ENCODE measurements at regions not wholly inside any gene's neighbourhood (a gene's known extent, or its start where the extent isn't known, plus 50 kb on each side); places are given as distances from the start of the nearest gene placed in this dataset.
"Not testable (repeated sequence)": the region's sequence is repeated elsewhere in the genome, so short reads cannot be mapped to it uniquely, and the experiment has no call there.

DNA sequence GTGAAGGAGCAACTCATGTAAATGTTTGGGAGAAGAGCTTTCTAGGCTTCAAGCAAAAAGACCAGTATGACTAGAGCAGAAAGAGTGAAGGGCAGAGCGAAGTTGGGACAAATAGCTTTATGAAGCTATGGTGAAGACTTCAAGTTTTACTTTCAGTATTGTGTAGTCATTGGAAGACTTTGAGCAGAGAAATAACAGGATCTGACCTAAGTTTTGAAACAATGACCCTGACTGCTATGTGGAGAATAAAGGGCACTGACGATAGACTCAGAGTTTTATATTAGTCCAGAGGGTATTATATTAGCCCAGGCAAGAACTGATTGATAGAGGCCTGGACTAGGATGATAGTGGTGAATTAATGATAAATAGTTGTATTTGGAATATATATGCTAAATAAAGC is 187.3 kb downstream of the KTN1 start:
- DNase-seq, result no peak

DNA sequence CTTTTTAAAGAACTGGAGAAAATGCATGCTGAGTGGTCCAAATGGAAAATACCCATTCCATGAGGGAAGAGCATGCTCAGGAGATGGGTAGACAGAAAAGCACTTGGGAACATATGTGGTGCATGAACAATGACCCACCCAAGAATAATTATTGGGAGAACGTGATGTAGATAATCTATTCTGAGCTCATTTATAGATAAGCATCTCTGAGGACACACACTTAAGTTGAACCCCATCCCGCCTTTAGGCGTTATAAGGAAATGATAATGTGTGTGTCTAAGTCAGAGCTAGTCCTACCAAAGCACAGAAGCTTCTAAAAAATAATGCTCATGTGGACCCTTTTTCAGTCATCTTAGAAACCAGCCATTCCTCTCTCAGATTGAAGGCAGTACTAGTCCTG is 189.9 kb downstream of the KTN1 start:
- DNase-seq, result no peak

DNA sequence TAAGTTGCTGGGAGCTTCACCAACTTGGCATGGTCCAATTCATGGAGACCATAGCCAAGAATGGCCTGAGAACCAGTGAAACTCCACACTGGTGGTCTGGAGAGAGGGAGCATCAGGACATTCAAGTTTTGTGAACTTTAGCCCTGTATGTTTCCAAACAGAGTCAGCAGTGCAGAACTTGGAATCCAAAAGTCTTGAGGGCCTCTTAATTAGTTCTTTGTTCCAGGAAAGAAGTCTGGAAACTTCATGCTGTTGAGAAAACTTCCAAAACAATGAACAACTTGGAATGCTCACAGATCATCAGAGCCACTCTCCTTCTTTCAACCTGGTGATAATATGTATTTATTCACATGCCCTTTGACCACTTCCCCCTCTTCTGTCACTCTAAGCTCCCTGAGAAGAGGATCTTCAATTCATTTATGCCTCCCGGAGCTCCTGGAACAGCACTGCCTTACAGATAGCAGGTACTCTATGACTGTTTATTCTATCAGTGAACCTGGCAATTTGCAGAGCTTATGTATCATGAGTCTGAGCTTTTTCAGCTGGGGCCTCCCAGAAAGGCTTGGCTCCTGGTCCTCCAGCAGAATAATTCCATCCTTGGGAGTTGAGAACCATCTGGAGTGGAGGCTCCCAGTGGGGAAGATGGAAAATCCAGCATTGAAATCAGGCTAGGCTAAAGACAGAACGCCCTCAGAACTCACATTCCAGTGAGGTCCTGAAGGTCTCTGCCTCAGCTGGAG is 191.4 kb downstream of the KTN1 start:
- no peak for DNase-seq

DNA sequence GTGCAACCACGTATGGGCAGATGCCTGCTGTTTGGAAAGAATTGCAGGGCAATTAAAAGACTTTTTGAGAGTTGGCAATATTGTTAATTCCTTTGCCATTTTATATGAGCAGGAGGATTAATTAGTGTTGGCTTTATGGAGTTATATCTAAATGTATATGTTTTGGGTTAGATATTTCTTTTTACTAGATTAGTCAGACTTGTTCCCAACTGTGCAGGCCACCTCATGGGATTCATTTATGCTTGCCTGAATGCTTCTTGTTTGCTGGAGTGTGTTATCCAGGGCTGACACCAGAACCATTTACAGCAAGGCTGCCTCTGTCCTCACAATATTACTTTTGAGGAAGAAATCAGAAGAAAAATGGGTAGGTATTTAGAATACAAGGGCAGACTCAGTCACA is 192.5 kb downstream of the KTN1 start:
- DNase-seq, result no peak

DNA sequence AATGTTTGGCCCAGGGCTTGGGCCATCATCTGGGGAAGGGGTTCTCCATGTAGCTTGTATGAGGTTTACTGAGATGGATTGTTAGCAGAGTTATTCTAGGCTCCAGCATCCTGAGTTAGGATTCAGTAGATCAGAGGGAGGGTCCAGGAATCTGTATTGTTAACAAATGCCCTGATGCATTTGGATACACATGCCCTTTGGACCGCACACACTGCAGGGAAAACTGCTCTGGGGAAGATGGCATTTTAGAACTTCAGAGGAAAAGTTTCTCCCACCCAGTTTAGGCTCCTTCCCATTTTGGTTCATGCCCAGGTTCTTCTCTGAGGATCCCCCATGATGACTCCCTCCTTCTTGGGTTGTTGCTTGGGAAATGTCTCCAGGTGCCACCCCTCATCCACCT is 193.3 kb downstream of the KTN1 start:
- no peak for DNase-seq

DNA sequence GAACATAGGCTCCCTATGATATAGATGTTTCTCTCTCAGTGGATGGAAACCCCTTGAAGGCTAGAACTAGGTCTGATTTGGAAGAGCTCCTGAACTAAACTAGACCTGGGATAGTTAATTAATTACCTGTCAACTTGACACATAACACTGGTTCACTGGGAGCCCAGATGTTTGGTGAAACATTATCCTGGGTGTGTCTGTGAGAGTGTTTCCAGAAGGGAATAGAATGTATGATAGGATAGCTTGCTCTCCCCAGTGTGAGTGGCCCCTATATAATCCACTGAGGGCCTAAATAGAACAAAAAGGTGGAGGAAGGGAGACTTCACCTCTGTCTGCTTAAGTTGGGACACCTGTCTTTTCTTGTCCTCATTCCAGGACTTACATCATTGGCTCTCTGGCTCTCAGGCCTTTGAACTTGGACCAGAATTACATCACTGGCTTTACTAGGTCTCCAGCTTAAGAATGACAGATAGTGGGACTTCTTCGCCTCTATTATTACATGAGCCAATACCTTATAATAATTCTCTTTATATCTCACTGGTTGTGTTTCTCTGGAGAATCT is 194.1 kb downstream of the KTN1 start:
- DNase-seq, result no peak

DNA sequence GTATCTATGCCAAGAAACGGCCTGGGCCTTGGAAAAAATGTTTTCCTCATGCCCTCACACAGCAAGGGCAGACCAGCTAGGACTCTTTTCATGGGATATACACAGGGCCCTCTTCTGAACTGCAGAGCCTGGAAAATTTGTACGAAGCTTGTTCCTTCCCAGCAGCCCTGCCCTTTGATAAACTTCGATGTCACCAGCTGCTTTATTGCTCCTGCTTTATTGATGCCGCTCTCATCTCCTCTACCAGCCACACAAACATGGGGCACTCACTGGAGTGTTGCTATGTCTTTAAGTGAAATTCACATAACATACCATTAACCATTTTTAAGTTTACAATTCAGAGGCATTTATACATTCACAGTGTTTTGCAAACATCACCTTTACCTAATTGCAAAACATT is 197.9 kb downstream of the KTN1 start:
- no peak for DNase-seq

DNA sequence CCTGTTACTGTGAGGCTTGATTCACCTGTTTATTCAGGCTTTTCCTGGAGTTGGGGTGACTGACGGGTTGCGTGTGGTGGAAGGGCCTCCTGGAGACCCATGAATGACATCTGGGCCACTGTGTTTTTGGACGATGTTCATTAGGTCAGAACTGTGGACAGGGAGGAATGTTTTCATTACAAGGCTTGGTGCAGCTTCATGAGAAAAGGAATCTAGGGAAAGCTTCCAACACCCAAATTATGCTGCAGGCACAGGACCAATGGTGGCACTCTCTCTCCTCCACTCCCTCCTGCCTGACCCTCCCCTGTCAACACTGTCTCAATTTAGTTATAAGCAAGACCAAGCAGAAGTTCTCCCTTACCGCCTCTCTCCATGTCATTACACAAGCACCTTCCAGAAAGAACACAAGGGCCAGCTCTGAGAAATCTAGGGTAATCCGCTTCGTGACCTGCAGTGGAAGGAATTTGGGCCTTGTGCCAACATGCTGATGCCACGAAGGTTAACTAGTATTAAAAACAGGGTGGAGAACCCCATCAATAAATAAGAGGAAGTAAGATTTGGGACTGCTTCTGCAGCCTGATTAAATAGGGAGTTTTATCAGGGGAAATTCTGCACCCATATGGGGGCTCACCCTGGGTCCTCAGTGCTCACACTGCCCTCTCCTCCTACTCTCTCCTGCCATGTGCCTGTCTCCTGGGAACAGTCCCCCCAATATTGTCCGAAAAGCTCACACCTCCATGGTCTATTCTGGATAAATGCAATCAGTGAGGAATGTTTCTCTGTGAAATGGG is 200.3 kb downstream of the KTN1 start:
- DNase-seq, result peak; percentile 14 to 21

DNA sequence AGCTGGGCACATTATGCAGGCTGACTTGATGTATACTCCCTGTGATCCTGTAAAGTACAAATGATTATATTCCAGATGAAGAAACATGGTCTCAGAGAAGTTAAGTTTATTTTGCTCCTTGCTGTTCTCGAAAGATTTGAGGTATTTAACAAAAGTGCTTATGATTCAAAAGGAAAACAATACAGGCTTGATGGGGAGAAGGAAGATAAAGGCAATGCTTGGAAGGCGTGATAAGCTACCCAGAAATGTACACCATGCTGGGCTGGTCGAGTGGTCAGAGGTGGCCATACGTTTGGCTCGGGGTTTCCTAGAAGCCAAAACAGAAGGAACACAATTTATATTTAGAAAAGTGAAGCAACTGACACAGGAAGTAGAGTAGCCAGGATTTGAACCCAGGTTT is 201.0 kb downstream of the KTN1 start:
- no peak for DNase-seq

DNA sequence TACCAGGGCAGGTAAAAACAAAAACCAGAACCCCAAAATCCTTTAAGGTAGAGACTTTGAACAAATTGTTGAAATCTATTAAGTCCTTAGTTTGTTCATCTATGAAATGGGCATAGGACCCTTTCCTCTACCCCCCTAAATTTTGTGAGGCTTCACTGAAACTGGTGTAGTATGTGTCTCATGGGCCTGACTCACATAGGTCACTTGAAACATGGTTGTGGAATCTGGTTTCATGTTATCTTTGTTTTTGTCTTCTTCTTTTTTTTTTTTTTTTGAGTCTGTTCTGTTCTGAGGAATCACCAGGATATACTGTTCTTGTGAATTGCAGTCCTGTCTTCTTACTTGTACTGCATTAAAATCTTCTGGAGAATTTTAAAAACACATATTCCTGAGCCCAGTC is 202.2 kb downstream of the KTN1 start:
- DNase-seq, result no peak

DNA sequence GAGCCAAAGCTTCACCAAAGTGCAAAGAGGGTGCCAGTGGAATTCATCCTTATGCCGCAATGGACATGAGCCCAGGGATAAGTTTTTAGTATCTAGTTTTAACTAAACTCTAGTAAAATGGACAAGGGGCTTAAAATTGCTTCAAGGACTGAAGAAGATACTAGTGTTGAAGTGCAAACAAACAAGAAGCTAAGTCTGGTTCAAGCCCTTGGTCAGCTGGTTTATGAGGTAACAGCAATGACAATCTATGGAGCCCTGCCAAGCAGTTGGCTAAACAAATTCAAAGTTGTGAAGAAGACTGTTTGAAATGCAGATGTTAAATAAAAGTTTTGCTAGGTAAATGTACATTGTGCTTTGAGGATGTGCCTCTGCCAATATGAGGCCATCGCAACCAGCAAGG is 209.4 kb downstream of the KTN1 start:
- no peak for DNase-seq

DNA sequence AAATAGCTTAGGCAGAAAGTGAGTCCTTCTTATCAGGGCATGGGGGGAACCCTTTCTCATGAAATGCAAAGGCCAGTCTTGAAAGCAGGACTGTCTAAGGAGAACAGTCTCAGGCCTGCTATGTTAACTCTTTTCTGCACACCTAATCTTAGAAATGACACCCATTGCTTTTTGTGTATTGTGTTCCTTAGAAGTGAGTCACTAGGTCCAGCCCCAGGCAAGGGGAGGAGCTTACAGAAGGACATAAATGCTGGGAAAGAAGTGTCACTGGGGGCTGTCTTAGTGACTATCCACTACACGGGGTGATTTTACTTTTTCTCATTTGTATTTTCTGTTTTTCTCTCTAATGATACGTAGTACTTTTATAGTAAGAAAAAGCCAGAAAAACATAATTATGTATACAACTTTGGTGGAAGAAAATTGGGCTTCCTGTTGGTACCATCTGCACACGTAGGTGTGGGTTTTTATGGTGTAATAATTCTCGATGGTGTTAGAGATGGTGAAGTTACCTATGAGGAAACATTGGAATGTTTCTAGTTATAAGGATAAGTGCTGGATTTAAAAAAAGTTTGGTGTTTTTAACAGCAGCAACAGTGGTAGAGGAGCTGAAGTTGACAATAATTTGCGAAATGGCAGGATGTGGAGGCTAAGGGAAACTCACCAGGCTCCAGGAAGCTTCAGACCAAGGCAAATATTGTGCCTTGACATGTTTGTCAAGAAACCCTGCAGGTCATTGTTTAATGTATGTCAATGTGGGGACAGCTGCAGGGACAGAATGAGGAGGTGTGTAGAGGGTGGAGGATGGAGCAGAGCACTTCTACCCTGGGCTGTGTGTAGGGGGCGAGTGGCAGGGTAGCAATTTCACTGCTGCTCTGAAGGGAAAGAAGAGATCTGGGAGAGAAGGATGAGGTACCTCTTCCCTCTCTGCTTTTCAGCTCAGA is 214.9 kb downstream of the KTN1 start:
- DNase-seq, result no peak

DNA sequence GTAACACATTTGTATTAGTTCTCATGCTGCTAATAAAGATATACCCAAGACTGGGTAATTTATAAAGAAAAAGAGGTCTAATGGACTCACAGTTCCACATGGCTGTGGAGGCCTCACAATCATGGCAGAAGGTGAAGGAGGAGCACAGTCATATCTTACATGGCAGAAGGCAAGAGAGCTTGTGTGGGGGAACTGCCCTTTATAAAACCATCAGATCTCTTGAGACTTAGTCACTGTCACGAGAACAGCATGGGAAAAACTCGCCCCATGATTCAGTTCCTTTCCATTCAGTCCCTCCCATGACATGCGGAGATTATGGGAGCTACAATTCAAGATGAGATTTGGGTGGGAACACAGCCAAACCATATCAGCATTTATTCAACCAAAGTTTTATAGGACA is 216.5 kb downstream of the KTN1 start:
- not testable (repeated sequence) for DNase-seq

DNA sequence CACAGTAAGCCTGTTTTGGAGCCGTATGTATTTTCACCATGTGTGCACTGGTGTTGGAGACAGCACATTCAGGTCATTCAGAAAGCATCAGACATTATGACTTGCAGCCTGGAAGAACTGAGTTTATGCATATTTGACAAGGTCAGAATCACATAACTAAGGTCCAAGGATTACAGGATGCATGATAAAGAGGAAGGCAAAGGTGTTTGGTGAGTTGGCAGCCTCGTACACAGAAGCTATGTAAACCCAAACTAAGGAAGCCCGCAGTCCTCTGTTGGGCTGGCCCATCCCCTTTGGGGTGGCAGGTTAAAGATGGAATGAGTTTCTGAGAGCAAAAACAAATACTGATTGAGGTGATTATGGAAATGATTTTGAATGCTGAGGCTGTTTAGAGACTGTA is 218.4 kb downstream of the KTN1 start:
- DNase-seq, result no peak

DNA sequence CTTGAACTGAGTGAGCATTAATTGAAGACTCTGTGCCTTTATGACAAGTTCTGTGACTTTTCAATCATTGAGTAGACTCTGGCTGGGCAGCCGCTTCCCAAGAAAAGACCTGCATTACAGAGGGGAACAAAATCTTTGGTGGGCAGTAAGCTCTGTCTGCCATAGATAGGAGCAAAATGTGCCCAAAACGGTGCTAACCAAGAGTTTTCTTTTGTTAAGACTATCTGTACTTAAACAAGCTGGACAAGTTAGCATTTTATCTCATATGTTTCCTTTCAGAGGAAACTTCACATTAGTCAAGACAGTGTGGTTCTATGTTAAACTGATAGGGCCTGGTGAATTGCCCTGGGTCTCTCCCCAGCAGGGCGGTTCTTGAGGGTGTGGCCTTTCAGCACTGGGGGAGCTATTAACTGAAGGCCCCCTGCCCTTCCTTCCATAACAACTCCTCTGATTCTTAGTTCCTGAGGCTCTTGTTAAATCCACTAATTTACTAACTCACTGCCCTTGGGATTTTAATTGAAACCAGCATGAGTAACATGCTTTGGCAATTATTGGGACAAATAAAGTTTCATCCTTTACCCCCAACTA is 219.6 kb downstream of the KTN1 start:
- no peak for DNase-seq

DNA sequence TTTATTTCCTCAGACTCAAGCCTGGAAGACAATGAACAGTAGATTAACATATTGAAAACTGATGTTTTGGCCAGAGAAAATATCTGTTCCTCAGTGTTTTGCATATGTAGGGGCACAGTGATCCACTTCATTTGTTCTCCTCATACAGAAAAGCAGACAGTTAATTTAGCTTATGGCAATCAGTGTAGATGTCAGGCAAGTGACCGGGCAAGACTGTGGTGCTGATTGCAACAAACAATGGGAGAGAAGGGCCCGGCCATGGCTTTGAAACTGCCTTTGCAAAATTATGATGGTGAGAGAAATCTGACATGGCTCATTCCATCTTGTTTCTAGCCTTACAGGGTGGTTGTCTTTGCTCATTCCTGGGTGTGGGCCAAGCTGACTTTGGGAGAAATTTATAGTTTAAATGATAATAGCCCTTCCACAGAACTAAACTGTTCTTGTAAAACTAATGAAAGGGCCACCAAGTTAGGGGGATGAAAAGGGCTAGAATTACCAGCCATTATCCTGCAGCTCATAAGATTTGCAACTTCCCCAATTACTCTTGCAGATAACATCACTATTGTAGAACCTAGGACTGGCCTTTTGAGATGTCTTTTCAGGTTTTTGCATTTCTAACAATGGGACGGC is 220.3 kb downstream of the KTN1 start:
- no peak for DNase-seq

DNA sequence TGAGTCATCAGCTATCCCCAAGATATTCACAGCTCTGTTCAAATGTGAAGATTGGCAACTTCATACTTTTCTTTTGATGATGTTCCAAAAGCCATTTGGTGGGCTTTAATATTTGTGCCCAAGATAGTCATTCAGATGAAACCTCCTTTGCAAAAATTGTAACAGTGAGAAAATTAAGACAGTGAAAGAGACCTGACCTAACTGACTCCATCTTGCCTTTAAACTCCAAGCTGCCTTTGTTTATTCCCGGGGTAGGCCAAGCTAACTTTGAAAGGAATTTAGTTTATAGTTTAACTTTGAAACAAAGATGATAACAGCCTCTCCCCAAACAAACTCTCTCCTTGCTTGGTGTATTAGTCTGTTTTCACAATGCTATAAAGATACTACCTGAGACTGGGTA is 221.1 kb downstream of the KTN1 start:
- no peak for DNase-seq

DNA sequence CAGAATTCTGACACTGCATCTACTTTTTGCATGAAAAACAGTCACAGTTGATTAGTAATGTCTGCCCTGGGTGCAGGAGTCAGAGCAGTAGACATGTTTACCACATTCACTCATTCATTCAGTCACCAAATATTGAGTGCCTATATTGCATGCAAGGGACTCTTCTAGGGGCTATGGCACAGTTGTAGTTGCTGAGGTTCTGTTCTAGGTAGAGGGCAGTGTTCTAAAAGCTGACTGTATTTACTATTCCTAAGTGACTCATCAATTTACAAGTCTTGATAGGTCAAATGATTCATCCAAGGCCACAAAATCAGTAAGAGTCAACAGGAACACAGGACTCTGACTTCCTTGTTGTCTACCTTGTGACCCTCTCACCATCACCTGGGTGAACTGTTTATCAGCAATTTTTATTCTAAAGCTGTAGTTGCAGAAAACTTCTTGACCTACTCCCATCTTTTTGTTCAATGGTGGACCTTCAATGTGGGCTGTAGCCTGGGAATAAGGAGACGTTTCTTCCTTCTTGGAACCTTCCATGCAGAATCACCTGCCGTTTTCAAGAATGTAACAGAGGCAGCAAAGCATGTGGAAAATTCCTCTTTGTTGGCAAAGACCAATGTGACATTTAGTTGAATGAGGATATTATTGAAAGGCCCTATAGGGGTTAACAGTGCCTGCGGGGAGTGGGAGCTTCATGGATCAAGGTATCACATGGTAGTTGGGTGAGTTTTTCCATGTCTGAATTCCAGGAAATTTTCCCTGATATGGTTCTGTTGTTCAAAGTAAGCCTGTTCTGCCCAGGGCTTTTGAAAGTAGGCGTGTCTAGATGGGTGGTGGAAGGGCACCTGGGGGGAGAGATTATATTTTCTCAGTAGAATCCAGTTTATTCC is 223.2 kb downstream of the KTN1 start:
- DNase-seq, result no peak

DNA sequence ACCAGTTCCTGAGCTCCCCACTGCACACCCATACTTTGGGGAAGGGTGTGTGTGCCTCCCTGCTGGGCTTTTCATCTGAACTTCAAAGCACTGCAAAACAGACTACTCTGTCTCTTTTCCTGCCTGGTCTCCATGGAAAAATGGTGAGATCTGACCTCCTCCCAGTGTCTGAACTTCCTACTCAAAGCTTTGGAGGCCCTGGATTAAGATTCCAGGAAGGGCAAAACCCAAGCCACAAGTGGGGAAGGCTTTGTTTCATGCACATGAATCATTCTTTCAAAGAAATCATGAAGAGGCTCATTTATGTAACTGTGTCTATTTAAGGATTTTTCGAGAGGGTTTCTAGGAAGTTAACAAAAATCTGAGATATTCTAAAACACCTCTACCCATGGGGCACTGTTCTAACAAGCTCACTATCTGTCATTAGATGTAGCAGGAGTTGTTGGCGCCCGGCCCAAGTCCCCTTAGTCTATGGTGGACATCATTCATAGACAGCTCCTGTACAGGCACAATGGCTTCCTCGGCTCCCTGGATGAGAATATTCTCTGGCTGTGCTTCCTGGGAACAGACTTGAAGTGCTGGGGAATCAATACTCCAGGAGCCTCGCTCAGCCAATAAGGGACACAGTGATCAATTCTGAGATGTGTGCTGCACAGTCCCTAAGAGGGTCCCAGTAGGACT is 224.0 kb downstream of the KTN1 start:
- no peak for DNase-seq

DNA sequence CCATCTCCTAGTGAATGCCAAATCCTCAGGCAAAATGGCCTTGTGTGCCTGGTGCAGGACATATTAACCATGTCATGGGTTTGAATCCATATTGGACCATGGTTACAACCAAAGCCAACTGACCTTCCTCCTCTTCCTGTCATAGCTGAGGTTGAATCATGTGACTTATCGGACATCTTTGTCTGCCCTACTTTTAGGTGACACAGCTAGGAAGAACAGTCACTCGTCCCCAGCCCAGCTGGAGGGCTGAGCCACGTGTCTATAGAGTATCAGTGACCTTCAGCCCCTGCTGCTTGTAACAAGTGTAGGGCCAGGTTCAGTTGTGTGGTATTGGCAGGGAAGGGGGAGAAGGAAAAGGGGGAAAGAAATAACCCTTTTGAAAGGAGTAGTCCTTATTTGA is 225.2 kb downstream of the KTN1 start:
- no peak for DNase-seq
